ENCODE measurements at regions not wholly inside any gene's neighbourhood (a gene's known extent, or its start where the extent isn't known, plus 50 kb on each side); places are given as distances from the start of the nearest gene placed in this dataset.

DNA sequence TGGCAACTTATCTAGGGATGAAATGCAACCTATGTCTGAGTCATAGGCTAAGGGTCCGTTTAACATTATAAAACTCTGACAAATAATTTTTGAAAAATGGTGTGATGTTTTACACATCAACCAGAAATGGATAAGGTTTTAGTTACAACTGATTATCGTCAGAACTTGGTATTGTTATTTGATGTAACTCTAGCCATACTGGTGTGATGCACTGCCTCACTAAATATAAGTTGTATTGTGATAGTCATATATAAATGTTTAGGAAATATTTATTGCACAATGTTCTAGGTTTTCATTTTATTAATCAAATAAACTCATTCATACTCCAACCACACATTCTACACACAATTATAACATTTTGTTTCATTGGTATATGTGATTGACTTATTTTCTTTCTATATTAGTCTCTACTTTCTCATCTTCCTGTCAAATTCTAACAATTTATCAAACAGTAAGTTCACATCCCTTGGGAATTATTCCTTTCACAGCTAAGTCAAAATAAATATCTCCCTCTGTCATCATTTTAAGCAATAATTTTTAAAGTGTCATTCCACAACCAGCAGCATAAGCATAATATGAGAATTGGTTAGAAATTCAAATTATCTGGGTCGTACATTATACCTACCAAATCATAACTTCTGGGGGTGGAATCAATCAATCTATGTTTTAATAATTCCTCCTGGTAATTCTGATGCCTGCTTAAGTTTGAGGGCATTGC is 873.9 kb downstream of the SLITRK1 start:
- CTCF ChIA-PET: no interaction called here
- H3K4me3 ChIP-seq (ENCODE audit: low read depth, low read length): no peak overlapping the region
- TF ChIP-seq, protein P1, sequence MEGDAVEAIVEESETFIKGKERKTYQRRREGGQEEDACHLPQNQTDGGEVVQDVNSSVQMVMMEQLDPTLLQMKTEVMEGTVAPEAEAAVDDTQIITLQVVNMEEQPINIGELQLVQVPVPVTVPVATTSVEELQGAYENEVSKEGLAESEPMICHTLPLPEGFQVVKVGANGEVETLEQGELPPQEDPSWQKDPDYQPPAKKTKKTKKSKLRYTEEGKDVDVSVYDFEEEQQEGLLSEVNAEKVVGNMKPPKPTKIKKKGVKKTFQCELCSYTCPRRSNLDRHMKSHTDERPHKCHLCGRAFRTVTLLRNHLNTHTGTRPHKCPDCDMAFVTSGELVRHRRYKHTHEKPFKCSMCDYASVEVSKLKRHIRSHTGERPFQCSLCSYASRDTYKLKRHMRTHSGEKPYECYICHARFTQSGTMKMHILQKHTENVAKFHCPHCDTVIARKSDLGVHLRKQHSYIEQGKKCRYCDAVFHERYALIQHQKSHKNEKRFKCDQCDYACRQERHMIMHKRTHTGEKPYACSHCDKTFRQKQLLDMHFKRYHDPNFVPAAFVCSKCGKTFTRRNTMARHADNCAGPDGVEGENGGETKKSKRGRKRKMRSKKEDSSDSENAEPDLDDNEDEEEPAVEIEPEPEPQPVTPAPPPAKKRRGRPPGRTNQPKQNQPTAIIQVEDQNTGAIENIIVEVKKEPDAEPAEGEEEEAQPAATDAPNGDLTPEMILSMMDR (IDR thresholded peaks at IDR 0.05; ENCODE audit: insufficient read depth, low read length, missing control alignments): no peak
- POLR2A ChIA-PET: no interaction called here
- no peak for DNase-seq (ENCODE audit: low read depth, low spot score)

DNA sequence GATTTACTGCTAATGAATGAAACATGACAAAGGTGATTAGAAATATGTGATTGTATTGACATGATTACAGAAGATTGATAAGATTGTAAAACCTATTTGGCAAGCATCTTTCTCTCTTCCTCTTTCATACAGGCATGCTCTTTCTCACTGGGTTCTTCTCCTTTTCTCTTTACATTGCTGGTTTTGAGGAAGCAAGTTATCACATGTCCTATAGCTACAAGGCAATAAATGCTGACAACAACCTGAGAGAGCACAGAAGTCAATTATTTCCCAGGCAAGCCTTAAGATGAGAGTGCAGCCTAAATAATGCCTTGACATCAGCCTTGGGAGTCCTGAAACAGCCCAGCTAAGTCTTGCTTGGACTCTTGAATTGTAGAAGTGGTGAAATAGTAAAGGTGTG is 875.0 kb downstream of the SLITRK1 start:
- no peak overlapping the region for H3K4me3 ChIP-seq (ENCODE audit: low read depth, low read length)
- POLR2A ChIA-PET: no interaction called here
- no peak for DNase-seq (ENCODE audit: low read depth, low spot score)
- TF ChIP-seq, protein P1 (IDR thresholded peaks at IDR 0.05; ENCODE audit: insufficient read depth, low read length, missing control alignments): no peak
- CTCF ChIA-PET: no interaction called here

DNA sequence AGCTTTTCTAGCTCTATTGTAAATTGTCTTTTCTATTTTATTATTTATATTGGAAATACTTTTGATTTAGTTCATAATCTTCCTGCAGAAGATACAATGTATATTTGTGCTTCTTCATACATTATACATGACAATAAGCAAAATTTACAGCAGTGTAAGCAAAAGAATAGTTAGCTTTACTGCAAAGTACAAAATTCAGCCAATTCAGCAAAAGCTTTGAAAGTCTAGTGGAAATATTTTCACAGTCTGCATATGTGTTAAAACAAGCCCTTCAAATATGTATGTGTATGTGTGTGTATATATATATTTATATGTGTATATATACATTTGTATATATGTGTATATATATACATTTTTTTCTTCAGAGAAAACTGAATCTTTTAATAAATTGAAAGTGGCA is 879.1 kb downstream of the SLITRK1 start:
- no peak for DNase-seq (ENCODE audit: low read depth, low spot score)
- CTCF ChIA-PET: no interaction called here

DNA sequence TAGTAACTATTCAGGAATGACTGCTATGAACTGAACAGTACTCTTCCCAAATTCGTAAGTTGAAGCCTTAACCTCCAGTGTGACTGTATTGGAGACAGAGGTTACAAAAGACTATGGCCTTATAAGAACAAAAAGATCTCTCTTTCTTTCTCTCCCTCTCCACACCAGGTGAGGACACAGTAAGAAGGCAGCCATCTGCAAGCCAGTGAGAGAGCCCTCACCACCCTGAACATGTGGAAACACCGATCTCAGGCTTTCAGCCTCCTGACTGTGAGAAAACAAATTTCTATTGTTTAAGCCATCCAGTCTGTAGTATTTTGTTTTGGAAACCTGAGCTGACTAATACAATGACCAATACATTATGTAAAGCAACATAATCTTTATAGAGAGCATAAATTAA is 888.9 kb downstream of the SLITRK1 start:
- TF ChIP-seq, protein P1 (IDR thresholded peaks at IDR 0.05; ENCODE audit: insufficient read depth, low read length, missing control alignments): no peak
- ChIA-PET POLR2A (no interaction called here), CTCF (no interaction called here)
- no peak overlapping the region for H3K4me3 ChIP-seq (ENCODE audit: low read depth, low read length)
- no peak for DNase-seq (ENCODE audit: low read depth, low spot score)

More for the DNA sequence above, 879.1 kb downstream of the SLITRK1 start:
- TF ChIP-seq, protein P1 (IDR thresholded peaks at IDR 0.05; ENCODE audit: insufficient read depth, low read length, missing control alignments): no peak
- POLR2A ChIA-PET: no interaction called here
- no peak overlapping the region for H3K4me3 ChIP-seq (ENCODE audit: low read depth, low read length)

DNA sequence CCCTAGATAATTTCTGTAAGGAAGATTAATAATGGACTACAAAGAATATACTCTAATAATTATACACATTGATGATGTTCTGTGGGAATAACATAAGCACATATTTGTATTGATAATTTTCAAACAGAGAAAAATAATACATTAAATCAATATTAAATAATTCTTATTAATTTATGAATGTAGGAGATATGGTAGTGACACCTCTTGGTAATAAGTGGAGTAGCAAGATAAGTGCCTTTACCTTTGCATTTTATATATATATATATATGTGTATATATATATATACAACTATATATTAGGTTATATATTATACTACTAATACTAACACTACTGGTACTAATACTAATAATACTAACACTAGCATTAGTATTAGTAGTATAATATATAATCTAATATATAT is 905.8 kb downstream of the SLITRK1 start:
- CTCF ChIA-PET: interaction anchor here (1.5 kb wide), 1 partner anchor 10 kb away, joined by 4 read pairs; no protein-coding TSS in a partner anchor
- POLR2A ChIA-PET: no interaction called here
- no peak overlapping the region for H3K4me3 ChIP-seq (ENCODE audit: low read depth, low read length)
- TF ChIP-seq, protein P1 (IDR thresholded peaks at IDR 0.05; ENCODE audit: insufficient read depth, low read length, missing control alignments): no peak
- DNase-seq (ENCODE audit: low read depth, low spot score): no peak

DNA sequence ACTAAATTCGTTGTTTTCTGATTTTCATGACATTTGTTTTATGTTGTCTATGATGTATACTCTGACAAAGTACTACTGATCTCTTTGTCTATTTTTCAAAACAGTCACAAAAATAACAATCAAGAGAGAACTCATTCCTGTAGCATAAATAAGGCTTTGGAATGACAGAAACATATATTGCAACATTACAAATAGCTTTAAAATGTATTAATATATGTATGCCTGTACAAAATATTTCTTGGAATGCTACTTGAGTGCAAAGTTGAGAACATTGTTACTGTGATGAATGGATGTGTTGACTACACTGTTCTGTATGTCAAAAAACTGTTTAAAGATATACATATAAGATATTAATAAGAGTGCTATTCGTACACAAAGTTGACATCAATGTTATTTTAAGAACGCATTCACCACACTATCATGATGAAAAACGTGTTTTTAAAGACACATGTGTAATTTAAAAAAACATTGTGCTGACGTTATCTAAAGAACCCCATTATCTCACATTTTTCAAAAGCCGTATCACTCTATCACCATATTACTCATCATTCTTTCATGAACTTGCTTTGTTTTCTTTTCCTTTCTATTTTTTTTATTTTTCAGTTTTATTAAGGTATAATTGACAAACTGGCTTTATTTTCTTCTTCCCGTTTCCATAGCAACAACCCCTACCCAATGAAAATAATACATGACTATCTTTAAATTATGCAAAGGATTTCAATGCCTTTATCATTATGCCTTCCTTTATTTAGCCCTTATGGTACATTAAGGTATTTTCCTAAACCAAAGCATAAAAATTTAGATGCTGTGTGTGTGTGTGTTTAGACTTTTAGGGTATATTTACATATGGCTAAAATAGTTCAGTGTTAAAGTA is 918.8 kb downstream of the SLITRK1 start:
- ChIA-PET CTCF (no interaction called here), POLR2A (no interaction called here)
- H3K4me3 ChIP-seq (ENCODE audit: low read depth, low read length): no peak overlapping the region
- no peak for DNase-seq (ENCODE audit: low read depth, low spot score)
- TF ChIP-seq, protein P1 (IDR thresholded peaks at IDR 0.05; ENCODE audit: insufficient read depth, low read length, missing control alignments): no peak
